HG03025 (cell line): ENCODE measurements at regions not wholly inside any gene's neighbourhood (a gene's known extent, or its start where the extent isn't known, plus 50 kb on each side); places are given as distances from the start of the nearest gene placed in this dataset.
"Not testable (repeated sequence)": the region's sequence is repeated elsewhere in the genome, so short reads cannot be mapped to it uniquely, and the experiment has no call there.

Source experiments
- ATAC-seq: cut with Tn5 transposase; IDR thresholded peaks from one replicate; pipeline ENCODE4 v1.9.1; 2021; ENCODE audit warnings: mild to moderate bottlenecking, moderate library complexity; ENCODE audit not compliant: unreplicated experiment, low FRiP score

DNA sequence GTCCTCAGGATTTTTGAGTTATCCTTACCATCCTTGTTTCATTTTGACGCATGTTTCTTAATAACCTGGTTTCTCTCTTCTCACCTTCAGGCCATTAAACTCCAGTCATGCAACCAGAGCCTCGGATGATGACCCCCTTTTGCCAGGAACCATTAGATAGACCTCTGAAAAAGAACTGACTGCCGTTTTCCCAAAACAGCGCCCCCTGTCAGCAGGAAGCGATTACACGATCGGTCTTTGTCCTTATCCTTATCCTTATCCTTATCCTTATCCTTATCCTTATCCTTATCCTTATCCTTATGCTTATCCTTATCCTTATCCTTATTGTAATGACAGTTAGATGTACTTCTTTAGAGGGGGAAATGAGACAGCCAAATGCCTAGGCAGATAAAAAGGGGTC, 148.4 kb upstream of the ITM2A start:
- no peak for ATAC-seq

DNA sequence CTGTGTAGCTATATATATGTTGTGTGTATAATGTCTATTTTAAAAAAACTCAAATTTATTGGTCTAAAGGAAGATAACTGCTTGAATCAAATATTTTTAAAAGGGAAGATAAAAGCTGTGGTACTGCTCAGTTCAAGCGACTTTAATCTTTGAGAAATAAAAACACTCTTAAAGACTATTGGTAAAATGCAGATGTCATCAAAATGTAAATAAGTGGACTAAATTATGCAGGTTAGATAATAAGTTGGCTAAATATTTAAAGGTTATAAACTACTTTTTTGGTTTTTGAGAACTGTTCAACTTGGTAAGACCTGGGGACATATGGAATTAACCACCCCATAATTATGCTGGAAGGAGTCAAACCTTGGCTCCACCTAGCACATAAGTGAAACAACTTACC, 144.7 kb upstream of the ITM2A start:
- no peak for ATAC-seq

DNA sequence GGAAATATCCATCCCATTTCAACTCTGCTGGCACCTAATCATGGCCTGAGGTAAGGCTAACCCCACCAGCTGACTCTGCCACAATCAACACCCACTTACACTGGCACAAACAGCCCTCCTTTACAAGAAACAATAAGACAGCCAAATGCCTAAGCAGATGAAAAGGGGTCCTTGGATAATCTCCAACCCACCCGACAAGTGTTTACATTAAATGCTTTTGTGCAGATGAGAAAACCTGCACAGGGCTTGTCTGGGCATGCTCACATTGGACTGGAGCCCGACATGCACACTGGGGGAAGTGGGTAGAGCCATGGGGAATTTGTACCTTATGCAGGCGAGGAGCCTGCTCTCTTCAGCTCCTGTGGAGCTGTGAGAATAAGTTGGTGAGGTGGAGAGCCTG, 138.9 kb upstream of the ITM2A start:
- ATAC-seq, result no peak

DNA sequence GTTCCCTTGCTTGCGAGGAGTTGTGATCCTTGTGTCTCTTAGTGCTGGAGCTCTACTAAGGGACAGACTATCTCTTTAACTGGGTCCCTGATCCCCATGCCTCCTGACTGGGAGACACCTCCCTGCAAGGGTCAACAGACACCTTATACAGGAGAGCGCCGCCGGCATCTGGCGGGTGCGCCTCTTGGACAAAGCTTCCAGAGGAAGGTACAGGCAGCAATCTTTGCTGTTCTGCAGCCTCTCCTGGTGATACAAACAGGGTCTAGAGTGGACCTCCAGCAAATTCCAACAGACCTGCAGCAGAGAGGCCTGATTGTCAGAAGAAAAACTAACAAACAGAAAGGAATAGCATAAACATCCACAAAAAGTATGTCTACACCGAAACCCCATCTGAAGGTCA, 115.6 kb upstream of the ITM2A start:
- ATAC-seq, result no peak

- no peak for ATAC-seq
Measured at GRCh38 chrX:79477691-79478090, 110.6 kb upstream of the ITM2A start.

DNA sequence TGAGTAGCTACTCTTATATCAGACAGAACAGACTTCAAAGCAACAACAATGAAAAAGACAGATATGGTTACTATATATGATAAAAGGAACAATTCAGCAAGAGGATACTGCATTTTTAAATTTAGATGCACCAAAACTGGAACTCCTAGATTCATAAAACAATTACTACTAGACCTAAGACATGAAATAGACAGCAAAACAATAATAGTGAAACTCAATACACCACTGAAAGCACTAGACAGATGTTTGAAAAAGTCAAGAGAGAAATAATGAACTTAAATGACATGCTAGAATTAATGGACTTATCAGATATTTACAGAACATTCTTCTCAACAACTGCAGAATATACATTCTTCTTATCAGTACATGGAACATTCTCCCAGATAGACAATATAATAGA, 99.5 kb upstream of the ITM2A start:
- no peak for ATAC-seq

GRCh38 chrX:79462458-79462857, 95.3 kb upstream of the ITM2A start:
- ATAC-seq, result no peak

- not testable (repeated sequence) for ATAC-seq
Measured at GRCh38 chrX:79456593-79456992, 89.5 kb upstream of the ITM2A start.

GRCh38 chrX:79452881-79453280, 85.7 kb upstream of the ITM2A start:
- no peak for ATAC-seq

GRCh38 chrX:79444694-79445210, 77.6 kb upstream of the ITM2A start:
- ATAC-seq, result no peak

DNA sequence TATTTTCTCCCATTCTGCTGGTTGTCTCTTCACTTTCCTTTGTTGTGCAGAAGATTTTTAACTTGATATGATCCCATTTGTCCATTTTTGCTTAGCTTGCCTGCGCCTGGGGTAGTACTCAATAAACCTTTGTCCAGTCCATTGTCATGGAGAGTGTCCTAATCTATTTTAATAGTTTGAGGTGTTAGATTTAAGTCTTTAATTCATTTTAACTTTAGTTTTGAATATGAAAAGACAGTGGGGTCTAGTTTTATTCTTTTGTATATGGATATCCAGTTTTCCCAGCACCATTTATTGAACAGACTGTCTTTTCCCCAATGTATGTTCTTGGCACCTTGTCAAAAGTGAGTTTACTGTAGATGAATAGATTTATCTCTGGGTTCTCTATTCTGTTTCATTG, 76.0 kb upstream of the ITM2A start:
- ATAC-seq, result no peak

DNA sequence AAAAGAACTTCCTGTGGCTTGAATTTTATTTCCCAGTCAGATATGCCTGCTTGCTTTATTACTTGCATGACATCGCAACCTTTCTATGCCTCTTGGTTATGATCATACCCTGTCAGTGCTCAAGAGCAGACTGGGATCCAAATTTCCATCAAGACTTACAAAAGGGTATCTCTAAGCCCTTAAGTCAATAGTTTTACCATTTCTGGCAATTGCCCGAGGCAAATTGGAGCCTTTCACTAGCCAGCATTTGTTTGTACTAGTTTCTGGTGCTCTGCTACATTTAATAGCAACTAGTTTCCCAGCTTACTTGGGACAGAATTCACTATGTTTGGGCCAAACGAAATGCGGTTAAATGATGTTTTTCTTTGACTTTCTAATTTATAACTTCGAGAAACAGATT, 73.2 kb upstream of the ITM2A start:
- ATAC-seq, result no peak
